ENCODE measurements at regions not wholly inside any gene's neighbourhood (a gene's known extent, or its start where the extent isn't known, plus 50 kb on each side); places are given as distances from the start of the nearest gene placed in this dataset.

GRCh38 chr3:44120721-44121582, 120.7 kb upstream of the TOPAZ1 start:
- TF ChIP-seq EZH2 (IDR thresholded peaks at IDR 0.05; ENCODE audit: borderline replicate concordance, low read length) = no peak
- TF ChIP-seq CTCF (IDR thresholded peaks at IDR 0.05; ENCODE audit: low read length) = no peak
